ENCODE measurements at regions not wholly inside any gene's neighbourhood (a gene's known extent, or its start where the extent isn't known, plus 50 kb on each side); places are given as distances from the start of the nearest gene placed in this dataset.

- H3K27me3 Mint-ChIP-seq (ENCODE audit: low read depth, poor library complexity), result no peaks in the 10 kb centered on the region
- peaks cover 9% of the 10 kb centered on the region for H3K9me3 Mint-ChIP-seq
- no peak overlapping the region for H3K27ac Mint-ChIP-seq
- no peaks in the 10 kb centered on the region for H3K36me3 Mint-ChIP-seq (ENCODE audit: low read depth)
- no peak overlapping the region for H3K4me3 Mint-ChIP-seq
- H3K4me1 Mint-ChIP-seq, result no peaks in the 10 kb centered on the region
- DNase-seq, result no peak
- no peak for TF ChIP-seq CTCF (IDR thresholded peaks at IDR 0.05)
Observed at GRCh38 chr5:120394259-120394658, 69.8 kb upstream of the PRR16 start.

DNA sequence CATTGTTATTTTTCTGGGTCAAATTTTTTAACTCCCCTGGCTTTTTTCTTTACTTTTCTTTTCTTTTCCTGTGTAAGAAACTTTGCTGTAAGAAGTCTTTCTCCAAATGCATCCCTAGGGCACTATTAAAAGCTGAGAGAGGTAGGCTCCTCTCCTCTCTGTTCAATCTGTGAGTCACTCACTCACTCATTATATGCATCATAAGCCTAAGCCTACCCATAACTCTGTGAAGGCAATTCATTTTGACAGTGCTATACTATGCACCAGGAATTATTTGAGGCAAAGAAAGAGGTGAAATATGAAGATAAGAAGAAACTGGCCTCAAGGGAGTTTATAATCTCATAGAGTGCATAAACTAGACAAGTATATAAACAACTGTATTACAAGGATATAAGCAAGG lies 67.9 kb upstream of the PRR16 start:
- no peaks in the 10 kb centered on the region for H3K4me1 Mint-ChIP-seq
- peaks cover 20% of the 10 kb centered on the region for H3K9me3 Mint-ChIP-seq
- no peak for DNase-seq
- H3K27ac Mint-ChIP-seq, result no peak overlapping the region
- no peaks in the 10 kb centered on the region for H3K27me3 Mint-ChIP-seq (ENCODE audit: low read depth, poor library complexity)
- H3K36me3 Mint-ChIP-seq (ENCODE audit: low read depth), result no peaks in the 10 kb centered on the region
- H3K4me3 Mint-ChIP-seq, result no peak overlapping the region
- no peak for TF ChIP-seq CTCF (IDR thresholded peaks at IDR 0.05)

DNA sequence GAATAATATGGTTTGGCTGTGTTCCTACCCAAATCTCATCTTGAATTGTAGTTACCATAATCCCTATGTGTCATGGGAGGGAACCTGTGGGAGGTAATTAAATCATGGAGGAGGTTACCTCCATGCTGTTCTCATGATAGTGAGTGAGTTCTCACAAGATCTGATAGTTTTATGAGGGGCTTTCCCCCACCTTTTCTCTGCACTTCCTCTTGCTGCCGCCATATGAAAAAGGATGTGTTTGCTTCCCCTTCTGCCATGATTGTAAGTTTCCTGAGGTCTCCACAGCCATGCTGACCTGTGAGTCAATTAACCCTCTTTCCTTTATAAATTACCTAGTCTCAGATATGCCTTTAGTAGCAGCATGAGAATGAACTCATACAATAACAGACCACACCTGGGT lies 63.7 kb upstream of the PRR16 start:
- DNase-seq, result no peak
- Mint-ChIP-seq H3K27me3 (ENCODE audit: low read depth, poor library complexity) (no peaks in the 10 kb centered on the region), H3K4me1 (no peaks in the 10 kb centered on the region), H3K36me3 (ENCODE audit: low read depth) (no peaks in the 10 kb centered on the region), H3K27ac (no peak overlapping the region), H3K4me3 (no peak overlapping the region), H3K9me3 (peaks cover 20% of the 10 kb centered on the region)
- no peak for TF ChIP-seq CTCF (IDR thresholded peaks at IDR 0.05)

- no peak for TF ChIP-seq CTCF (IDR thresholded peaks at IDR 0.05)
- Mint-ChIP-seq H3K9me3 (peaks cover 22% of the 10 kb centered on the region), H3K27ac (no peak overlapping the region), H3K27me3 (ENCODE audit: low read depth, poor library complexity) (no peaks in the 10 kb centered on the region), H3K4me1 (no peaks in the 10 kb centered on the region), H3K36me3 (ENCODE audit: low read depth) (no peaks in the 10 kb centered on the region), H3K4me3 (no peak overlapping the region)
- no peak for DNase-seq
Observed at GRCh38 chr5:120402606-120403005, 61.5 kb upstream of the PRR16 start.

DNA sequence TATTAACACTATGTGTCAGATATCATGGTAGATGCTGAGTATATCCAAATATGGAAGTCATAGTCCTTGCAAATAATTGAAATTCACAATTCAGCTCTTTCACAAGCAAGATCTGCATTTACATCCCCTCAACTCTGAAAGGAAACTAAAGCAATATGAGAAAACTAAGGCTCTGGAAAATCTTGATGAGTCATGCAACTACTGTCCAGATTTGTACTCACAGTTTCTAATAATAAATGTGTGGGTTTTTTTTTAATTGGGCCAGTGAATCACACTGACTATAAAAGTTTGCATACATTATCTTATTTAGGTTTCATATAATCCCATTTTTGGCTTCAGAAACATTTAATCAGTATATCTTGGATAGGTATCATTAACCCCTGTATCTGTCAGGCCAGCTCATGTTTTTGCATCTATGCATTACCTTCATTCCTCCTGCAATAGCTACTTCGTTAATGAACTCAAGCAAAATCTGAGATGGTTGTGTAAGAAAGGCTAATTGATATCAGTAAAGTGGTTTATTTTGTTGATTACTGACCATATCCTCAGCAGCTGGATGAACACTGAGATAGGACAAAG lies 58.7 kb upstream of the PRR16 start:
- Mint-ChIP-seq H3K4me3 (no peak overlapping the region), H3K36me3 (ENCODE audit: low read depth) (no peaks in the 10 kb centered on the region), H3K9me3 (peaks cover 13% of the 10 kb centered on the region), H3K27me3 (ENCODE audit: low read depth, poor library complexity) (no peaks in the 10 kb centered on the region), H3K4me1 (no peaks in the 10 kb centered on the region), H3K27ac (no peak overlapping the region)
- no peak for TF ChIP-seq CTCF (IDR thresholded peaks at IDR 0.05)
- DNase-seq, result no peak

DNA sequence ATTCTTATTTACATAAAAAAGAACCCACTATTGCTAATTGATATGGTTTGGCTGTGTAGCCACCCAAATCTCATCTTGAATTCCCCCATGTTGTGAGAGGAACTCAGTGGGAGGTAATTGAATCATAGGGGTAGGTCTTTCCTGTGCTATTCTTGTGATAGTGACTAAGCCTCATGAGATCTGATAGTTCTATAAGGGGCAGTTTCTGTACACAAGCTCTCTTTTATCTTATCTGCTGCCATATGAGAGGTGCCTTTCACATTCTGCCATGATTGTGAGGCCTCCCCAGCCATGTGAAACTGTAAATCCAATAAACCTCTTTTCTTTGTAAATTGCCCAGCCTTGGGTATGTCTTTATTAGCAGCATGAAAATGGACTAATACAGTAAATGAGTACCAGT lies 58.2 kb upstream of the PRR16 start:
- Mint-ChIP-seq H3K27ac (no peak overlapping the region), H3K9me3 (peaks cover 15% of the 10 kb centered on the region), H3K27me3 (ENCODE audit: low read depth, poor library complexity) (no peaks in the 10 kb centered on the region), H3K4me1 (no peaks in the 10 kb centered on the region), H3K36me3 (ENCODE audit: low read depth) (no peaks in the 10 kb centered on the region), H3K4me3 (no peak overlapping the region)
- no peak for TF ChIP-seq CTCF (IDR thresholded peaks at IDR 0.05)
- DNase-seq, result no peak
